Fibroblast of lung (primary cell): ENCODE measurements at regions not wholly inside any gene's neighbourhood (a gene's known extent, or its start where the extent isn't known, plus 50 kb on each side); places are given as distances from the start of the nearest gene placed in this dataset.

Source experiments
- DNase-seq, 2 donors: peaks; one replicate each; pipeline versions ENCODE4 v3.0.0 to v3.0.0-alpha.2; 2010; ENCODE audit warnings: low read depth in 2 of 2
- H2AFZ ChIP-seq: 2 replicates; pipeline ENCODE4 v1.5.1; 2012; ENCODE audit warnings: low read length, control low read depth, inconsistent platforms
- H3K27ac ChIP-seq: 2 replicates; pipeline ENCODE4 v1.5.1; 2011; ENCODE audit warnings: low read length, control low read depth; ENCODE audit not compliant: insufficient read depth
- H3K27me3 ChIP-seq: 2 replicates; pipeline ENCODE4 v1.5.1; 2011; ENCODE audit warnings: mild to moderate bottlenecking, low read length; ENCODE audit not compliant: control insufficient read depth, insufficient read depth
- H3K36me3 ChIP-seq: 2 replicates; pipeline ENCODE4 v1.5.1; 2011; ENCODE audit warnings: low read length; ENCODE audit not compliant: control insufficient read depth, insufficient read depth
- H3K4me1 ChIP-seq: 2 replicates; pipeline ENCODE4 v1.5.1; 2011; ENCODE audit warnings: low read length; ENCODE audit not compliant: control insufficient read depth, insufficient read depth; ENCODE audit errors: extremely low read depth
- H3K4me2 ChIP-seq: 2 replicates; pipeline ENCODE4 v1.5.1; 2011; ENCODE audit warnings: low read length, control low read depth; ENCODE audit not compliant: insufficient read depth; ENCODE audit errors: extremely low read depth
- H3K4me3 ChIP-seq, 4 experiments: fragments of 200-600 bp in 1 of 4; sonication (generic) in 1 of 4; replicated peaks in 1 of 4; 2 replicates each; pipeline ENCODE4 v1.5.1; 2011 to 2016; ENCODE audit warnings: low read length in 4 of 4, low read depth in 3 of 4, mild to moderate bottlenecking in 3 of 4, control low read depth in 2 of 4, inconsistent platforms in 1 of 4, mixed read lengths in 1 of 4; ENCODE audit not compliant: insufficient read depth in 1 of 4; ENCODE audit errors: control extremely low read depth in 1 of 4
- H3K79me2 ChIP-seq: 2 replicates; pipeline ENCODE4 v1.5.1; 2012; ENCODE audit warnings: mild to moderate bottlenecking, low read length, inconsistent platforms; ENCODE audit not compliant: control insufficient read depth, insufficient read depth
- H3K9ac ChIP-seq: 2 replicates; pipeline ENCODE4 v1.5.1; 2011; ENCODE audit warnings: mild to moderate bottlenecking, low read length, control low read depth; ENCODE audit not compliant: insufficient read depth
- H3K9me3 ChIP-seq: 2 replicates; pipeline ENCODE4 v1.5.1; 2012; ENCODE audit warnings: low read depth, low read length; ENCODE audit not compliant: control insufficient read depth, insufficient read depth
- H4K20me1 ChIP-seq: 2 replicates; pipeline ENCODE4 v1.5.1; 2011; ENCODE audit warnings: low read length; ENCODE audit not compliant: control insufficient read depth, insufficient read depth; ENCODE audit errors: extremely low read depth
- EZH2 ChIP-seq: IDR thresholded peaks from 2 replicates; pipeline ENCODE4 v1.5.1; 2012; ENCODE audit warnings: low read length, control low read depth, mild to moderate bottlenecking; ENCODE audit errors: missing control alignments
- TF ChIP-seq, protein P1 (sequence below), 2 donors: IDR thresholded peaks in 1 of 2; conservative IDR thresholded peaks in 1 of 2; 1 replicate in 1 of 2; 2 replicates in 1 of 2; pipeline ENCODE4 v1.5.1; 2011 to 2012; ENCODE audit warnings: low read length in 2 of 2, control low read depth in 1 of 2, inconsistent platforms in 1 of 2, low read depth in 1 of 2, mild to moderate bottlenecking in 1 of 2

DNA sequence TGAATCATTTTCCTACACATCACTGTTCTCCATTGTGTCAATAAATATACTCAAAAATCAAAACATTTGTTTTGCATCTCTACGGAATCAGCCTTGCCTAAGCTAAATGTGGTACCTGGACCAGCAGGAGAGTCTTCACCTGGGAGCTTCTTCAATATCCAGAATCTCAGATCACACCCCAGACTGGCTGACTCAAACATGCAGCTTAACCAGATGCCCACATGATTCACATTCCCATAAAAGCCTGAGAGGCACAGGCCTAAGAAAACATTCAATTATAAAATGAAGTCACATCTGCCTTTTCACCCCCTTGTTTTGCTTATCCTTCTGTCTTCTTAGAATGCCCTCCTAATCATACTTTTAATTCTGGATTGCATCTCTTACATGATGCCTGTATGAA, 1045.5 kb upstream of the NXPH2 start:
- H3K9ac ChIP-seq = no peak overlapping the region
- H3K27me3 ChIP-seq = no peaks in the 10 kb centered on the region
- no peaks in the 10 kb centered on the region for H3K9me3 ChIP-seq
- no peak overlapping the region for H3K4me2 ChIP-seq
- no peaks in the 10 kb centered on the region for H4K20me1 ChIP-seq
- H3K79me2 ChIP-seq = no peaks in the 10 kb centered on the region
- no peak overlapping the region for H3K27ac ChIP-seq
- H2AFZ ChIP-seq = no peak overlapping the region
- H3K4me1 ChIP-seq = no peaks in the 10 kb centered on the region
- no peaks in the 10 kb centered on the region for H3K36me3 ChIP-seq
- H3K4me3 ChIP-seq = no peak overlapping the region
- no peak for TF ChIP-seq EZH2
- TF ChIP-seq, protein P1, sequence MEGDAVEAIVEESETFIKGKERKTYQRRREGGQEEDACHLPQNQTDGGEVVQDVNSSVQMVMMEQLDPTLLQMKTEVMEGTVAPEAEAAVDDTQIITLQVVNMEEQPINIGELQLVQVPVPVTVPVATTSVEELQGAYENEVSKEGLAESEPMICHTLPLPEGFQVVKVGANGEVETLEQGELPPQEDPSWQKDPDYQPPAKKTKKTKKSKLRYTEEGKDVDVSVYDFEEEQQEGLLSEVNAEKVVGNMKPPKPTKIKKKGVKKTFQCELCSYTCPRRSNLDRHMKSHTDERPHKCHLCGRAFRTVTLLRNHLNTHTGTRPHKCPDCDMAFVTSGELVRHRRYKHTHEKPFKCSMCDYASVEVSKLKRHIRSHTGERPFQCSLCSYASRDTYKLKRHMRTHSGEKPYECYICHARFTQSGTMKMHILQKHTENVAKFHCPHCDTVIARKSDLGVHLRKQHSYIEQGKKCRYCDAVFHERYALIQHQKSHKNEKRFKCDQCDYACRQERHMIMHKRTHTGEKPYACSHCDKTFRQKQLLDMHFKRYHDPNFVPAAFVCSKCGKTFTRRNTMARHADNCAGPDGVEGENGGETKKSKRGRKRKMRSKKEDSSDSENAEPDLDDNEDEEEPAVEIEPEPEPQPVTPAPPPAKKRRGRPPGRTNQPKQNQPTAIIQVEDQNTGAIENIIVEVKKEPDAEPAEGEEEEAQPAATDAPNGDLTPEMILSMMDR (conservative IDR thresholded peaks at IDR 0.05 in 1 of 2, IDR thresholded peaks at IDR 0.05 in 1 of 2; ENCODE audit: low read depth in 1 of 2, low read length in 2 of 2) = no peak
- no peak for DNase-seq

DNA sequence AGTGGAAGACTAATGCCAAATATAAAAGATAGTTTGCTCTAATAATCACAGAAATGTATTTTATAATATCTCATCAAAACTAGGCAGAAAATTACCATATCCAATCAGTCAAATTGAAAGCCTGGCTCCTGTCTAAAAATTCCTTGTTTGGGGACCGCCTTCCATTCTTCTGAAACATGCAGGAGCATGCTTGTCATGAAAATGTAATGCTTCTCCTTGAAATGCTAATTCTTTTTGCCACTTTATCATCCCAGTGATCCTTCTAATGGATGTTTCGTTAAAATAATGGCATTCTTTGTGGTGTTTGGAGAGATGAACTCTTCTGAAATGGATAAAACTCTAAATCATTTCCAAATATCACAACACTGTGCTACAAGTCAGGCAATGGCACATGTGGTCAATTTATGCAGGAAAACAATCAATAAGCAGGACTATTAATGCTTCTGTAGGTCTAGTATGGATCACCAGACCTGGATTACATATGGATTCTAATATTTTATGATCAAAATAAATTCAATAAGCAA, 1039.1 kb upstream of the NXPH2 start:
- Histone ChIP-seq H3K4me3 (no peak overlapping the region), H3K27ac (no peak overlapping the region), H3K4me1 (no peaks in the 10 kb centered on the region), H2AFZ (no peak overlapping the region), H3K27me3 (no peaks in the 10 kb centered on the region), H3K79me2 (no peaks in the 10 kb centered on the region), H3K9me3 (no peaks in the 10 kb centered on the region), H3K9ac (no peak overlapping the region), H3K4me2 (no peak overlapping the region), H3K36me3 (no peaks in the 10 kb centered on the region), H4K20me1 (no peaks in the 10 kb centered on the region)
- DNase-seq = no peak
- TF ChIP-seq, protein P1 (conservative IDR thresholded peaks at IDR 0.05 in 1 of 2, IDR thresholded peaks at IDR 0.05 in 1 of 2; ENCODE audit: low read depth in 1 of 2, low read length in 2 of 2) = no peak
- TF ChIP-seq EZH2 = no peak

DNA sequence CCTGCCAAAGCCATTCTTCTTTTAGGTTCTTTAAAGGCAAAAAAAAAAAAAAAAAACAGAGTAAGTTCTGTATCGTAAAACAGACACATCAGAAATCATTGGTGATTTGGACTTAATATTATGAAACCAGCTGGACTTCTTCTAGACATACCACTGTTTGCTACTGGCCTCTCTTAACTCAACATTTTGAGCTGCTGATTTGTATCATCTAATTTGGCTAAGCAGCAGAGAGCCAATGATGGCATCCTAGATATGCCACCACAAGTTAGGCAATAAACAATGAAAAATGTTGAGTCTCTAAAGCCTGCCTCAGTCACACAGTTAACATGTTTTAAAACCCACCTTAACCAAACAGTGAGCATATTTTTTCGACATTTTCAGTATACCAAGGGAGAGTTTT, 1034.3 kb upstream of the NXPH2 start:
- DNase-seq = no peak
- no peaks in the 10 kb centered on the region for H3K79me2 ChIP-seq
- no peaks in the 10 kb centered on the region for H3K27me3 ChIP-seq
- H4K20me1 ChIP-seq = no peaks in the 10 kb centered on the region
- no peak overlapping the region for H3K4me2 ChIP-seq
- no peaks in the 10 kb centered on the region for H3K4me1 ChIP-seq
- H3K9ac ChIP-seq = no peak overlapping the region
- H3K27ac ChIP-seq = no peak overlapping the region
- no peaks in the 10 kb centered on the region for H3K9me3 ChIP-seq
- no peak for TF ChIP-seq EZH2
- TF ChIP-seq, protein P1 (conservative IDR thresholded peaks at IDR 0.05 in 1 of 2, IDR thresholded peaks at IDR 0.05 in 1 of 2; ENCODE audit: low read depth in 1 of 2, low read length in 2 of 2) = no peak
- no peaks in the 10 kb centered on the region for H3K36me3 ChIP-seq
- H3K4me3 ChIP-seq = no peak overlapping the region
- H2AFZ ChIP-seq = no peak overlapping the region
